ENCODE measurements at regions not wholly inside any gene's neighbourhood (a gene's known extent, or its start where the extent isn't known, plus 50 kb on each side); places are given as distances from the start of the nearest gene placed in this dataset.

DNA sequence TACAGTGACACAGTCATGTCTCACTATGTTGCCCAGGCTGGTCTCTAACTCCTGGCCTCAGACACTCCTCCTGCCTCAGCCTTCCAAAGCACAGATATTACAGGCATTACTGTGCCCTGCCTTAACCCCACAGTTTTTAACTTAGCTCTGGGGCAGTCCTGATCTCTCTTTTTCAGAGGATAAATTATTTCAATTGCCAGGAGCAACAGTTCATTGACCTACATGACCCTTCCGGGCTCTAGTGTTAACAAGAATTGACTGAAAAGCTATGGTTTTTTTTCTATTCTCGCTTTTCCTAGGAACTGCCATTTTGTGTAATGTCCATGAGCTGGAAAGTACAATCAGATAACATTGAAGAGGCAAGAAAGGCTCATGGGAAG, 92.8 kb downstream of the HNRNPLL start:
- TF ChIP-seq CTCF (IDR thresholded peaks at IDR 0.05) (no peak), POLR2A (IDR thresholded peaks at IDR 0.05) (no peak)

All from lower leg skin (tissue), 3 donors.